H1 (cell line): ENCODE measurements at regions not wholly inside any gene's neighbourhood (a gene's known extent, or its start where the extent isn't known, plus 50 kb on each side); places are given as distances from the start of the nearest gene placed in this dataset.

ENCODE experiments used
- CBX5 ChIP-seq: fragments of 300-800, 300-1000 bp; sonication (generic); IDR thresholded peaks from 2 replicates; pipeline ENCODE4 v1.7.1; 2016; ENCODE audit warnings: antibody characterized with exemption, low read length, low read depth
- CHD7 ChIP-seq: fragments of 300-600 bp; sonication (generic); IDR thresholded peaks from 2 replicates; pipeline ENCODE4 v1.7.1; 2012; ENCODE audit warnings: low read length, moderate library complexity, mild to moderate bottlenecking, inconsistent platforms; ENCODE audit not compliant: insufficient replicate concordance

GRCh38 chr18:1784113-1784512 lies 787.2 kb downstream of the METTL4 start (continued):
- TF ChIP-seq CHD7 (no peak), CBX5 (no peak)
